GM23338 (cell line): ENCODE measurements at regions not wholly inside any gene's neighbourhood (a gene's known extent, or its start where the extent isn't known, plus 50 kb on each side); places are given as distances from the start of the nearest gene placed in this dataset.

Source experiments
- ATAC-seq: fragments of 200-7000 bp; cut with Tn5 transposase; 3 replicates; pipeline ENCODE4 v1.9.1; 2020
- DNase-seq: peaks from one replicate; pipeline ENCODE4 v3.0.0-alpha.2; 2015; ENCODE audit warnings: low spot score
- H2AFZ ChIP-seq: fragments of 200-600 bp; sonication (generic); 2 replicates; pipeline ENCODE4 v1.8.0; 2016; ENCODE audit warnings: antibody characterized with exemption, mild to moderate bottlenecking, moderate library complexity
- H3F3A ChIP-seq: fragments of 200-600 bp; sonication (generic); replicated peaks from 2 replicates; pipeline ENCODE4 v1.8.0; 2017; ENCODE audit warnings: antibody characterized with exemption, mixed run types, low read depth
- H3K27ac ChIP-seq: fragments of 200-600 bp; sonication (generic); 2 replicates; pipeline ENCODE4 v1.6.1; 2016; ENCODE audit warnings: low read depth
- H3K27me3 ChIP-seq: fragments of 200-600 bp; sonication (generic); 2 replicates; pipeline ENCODE4 v1.8.0; 2016; ENCODE audit warnings: mild to moderate bottlenecking, mixed run types, moderate library complexity; ENCODE audit not compliant: insufficient read depth
- H3K36me3 ChIP-seq: fragments of 200-600 bp; sonication (generic); 2 replicates; pipeline ENCODE4 v1.8.0; 2016; ENCODE audit warnings: mild to moderate bottlenecking; ENCODE audit not compliant: insufficient read depth
- H3K4me1 ChIP-seq: fragments of 200-600 bp; sonication (generic); 2 replicates; pipeline ENCODE4 v1.8.0; 2016; ENCODE audit warnings: mild to moderate bottlenecking, moderate library complexity; ENCODE audit not compliant: insufficient read depth
- H3K4me2 ChIP-seq: fragments of 200-600 bp; sonication (generic); 2 replicates; pipeline ENCODE4 v1.7.1; 2017; ENCODE audit warnings: mixed run types
- H3K4me3 ChIP-seq: fragments of 200-600 bp; sonication (generic); 2 replicates; pipeline ENCODE4 v1.6.1; 2016; ENCODE audit warnings: mixed run types
- H3K79me2 ChIP-seq: fragments of 200-600 bp; sonication (generic); replicated peaks from 2 replicates; pipeline ENCODE4 v1.8.0; 2017; ENCODE audit warnings: mild to moderate bottlenecking; ENCODE audit not compliant: insufficient read depth
- H3K9me2 ChIP-seq: fragments of 200-600 bp; sonication (generic); 2 replicates; pipeline ENCODE4 v1.8.0; 2017; ENCODE audit not compliant: insufficient read depth
- H4K20me1 ChIP-seq: fragments of 200-600 bp; sonication (generic); replicated peaks from 2 replicates; pipeline ENCODE4 v1.8.0; 2017; ENCODE audit warnings: mild to moderate bottlenecking; ENCODE audit not compliant: insufficient read depth
- H3K27ac Mint-ChIP-seq: 2 replicates; pipeline ENCODE4 v1.8.0; 2020; ENCODE audit warnings: inconsistent platforms, mild to moderate bottlenecking, moderate library complexity, mixed read lengths
- H3K27me3 Mint-ChIP-seq: 3 replicates; pipeline ENCODE4 v1.8.0; 2022; ENCODE audit warnings: low read depth, mild to moderate bottlenecking, moderate library complexity, mixed read lengths, inconsistent platforms; ENCODE audit not compliant: insufficient read depth, poor library complexity
- H3K36me3 Mint-ChIP-seq: 3 replicates; pipeline ENCODE4 v1.8.0; 2021; ENCODE audit warnings: low read depth, mild to moderate bottlenecking, inconsistent platforms, moderate library complexity, mixed read lengths
- H3K4me1 Mint-ChIP-seq: 3 replicates; pipeline ENCODE4 v1.8.0; 2020; ENCODE audit warnings: mild to moderate bottlenecking, inconsistent platforms, mixed read lengths
- H3K4me3 Mint-ChIP-seq: 3 replicates; pipeline ENCODE4 v1.8.0; 2021; ENCODE audit warnings: moderate library complexity, mild to moderate bottlenecking, inconsistent platforms, mixed read lengths
- H3K9me3 Mint-ChIP-seq: 3 replicates; pipeline ENCODE4 v1.8.0; 2020; ENCODE audit warnings: moderate library complexity, mild to moderate bottlenecking, inconsistent platforms, mixed read lengths
- CREB1 ChIP-seq: fragments of 250-450 bp; sonication (Bioruptor Pico); IDR thresholded peaks from 2 replicates; pipeline ENCODE4 v1.5.0; 2020; ENCODE audit warnings: low read depth, mild to moderate bottlenecking, moderate library complexity
- ETS1 ChIP-seq: IDR thresholded peaks from 2 replicates; pipeline ENCODE4 v1.6.1; 2016; ENCODE audit warnings: antibody characterized with exemption
- EZH2 ChIP-seq: fragments of 200-600 bp; sonication (generic); IDR thresholded peaks from one replicate; pipeline ENCODE4 v1.8.0; 2017; ENCODE audit warnings: antibody characterized with exemption, mild to moderate bottlenecking, low read depth; ENCODE audit not compliant: unreplicated experiment
- EZH2phosphoT487 ChIP-seq: fragments of 200-600 bp; sonication (generic); IDR thresholded peaks from one replicate; pipeline ENCODE4 v1.8.1; 2018; ENCODE audit warnings: antibody characterized with exemption; ENCODE audit not compliant: unreplicated experiment
- JUNB ChIP-seq: IDR thresholded peaks from one replicate; pipeline ENCODE4 v1.6.1; 2016; ENCODE audit warnings: antibody characterized with exemption; ENCODE audit not compliant: unreplicated experiment
- NANOG ChIP-seq: IDR thresholded peaks from 2 replicates; pipeline ENCODE4 v1.6.1; 2016; ENCODE audit warnings: antibody characterized with exemption, borderline replicate concordance
- STAT1 ChIP-seq: IDR thresholded peaks from one replicate; pipeline ENCODE4 v1.6.1; 2016; ENCODE audit warnings: antibody characterized with exemption; ENCODE audit not compliant: unreplicated experiment
- ZNF114 ChIP-seq: fragments of 250-450 bp; sonication (Bioruptor Pico); IDR thresholded peaks from 2 replicates; pipeline ENCODE4 v1.5.0; 2020; ENCODE audit warnings: mild to moderate bottlenecking, moderate library complexity
- ZNF331 ChIP-seq: fragments of 250-450 bp; sonication (Bioruptor Pico); IDR thresholded peaks from 2 replicates; pipeline ENCODE4 v1.5.0; 2020; ENCODE audit warnings: low read depth, mild to moderate bottlenecking, moderate library complexity
- TF ChIP-seq, protein P1 (sequence below): IDR thresholded peaks from one replicate; pipeline ENCODE4 v1.6.1; 2018; ENCODE audit warnings: antibody characterized with exemption; ENCODE audit not compliant: unreplicated experiment
- TF ChIP-seq, protein P2 (sequence below), 2 experiments: fragments of 200-600 bp in 1 of 2; sonication (generic) in 1 of 2; conservative IDR thresholded peaks; 2 replicates each; pipeline versions ENCODE4 v1.5.1 to v1.6.1; 2016 to 2017; ENCODE audit warnings: antibody characterized with exemption in 2 of 2, low read depth in 2 of 2, mild to moderate bottlenecking in 2 of 2, moderate library complexity in 1 of 2

DNA sequence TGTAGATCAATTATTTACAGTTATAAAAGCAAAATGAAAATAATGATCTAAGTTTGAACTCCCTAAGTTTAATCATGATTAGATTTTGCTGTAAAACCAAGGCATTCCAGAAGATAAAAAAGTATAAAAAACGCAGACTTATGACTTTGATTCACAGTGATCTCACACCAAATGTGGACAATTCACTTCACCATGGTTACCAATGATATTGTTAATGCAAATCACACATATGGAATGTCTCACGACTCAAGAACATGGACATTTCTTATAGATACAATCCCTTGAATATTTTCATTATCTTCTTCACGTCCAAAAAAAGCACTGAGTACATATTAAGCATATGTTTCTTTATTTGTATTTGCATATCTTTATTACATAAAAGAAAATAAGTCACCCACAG lies 1054.2 kb downstream of the NAALADL2 start:
- Histone ChIP-seq H3K9me2 (no peaks in the 10 kb centered on the region), H3K27ac (no peak overlapping the region), H3K4me3 (no peak overlapping the region), H3K4me1 (no peaks in the 10 kb centered on the region; the same call in 1 of the 2 replicates), H3K79me2 (no peaks in the 10 kb centered on the region), H3K27me3 (no peaks in the 10 kb centered on the region), H2AFZ (no peak overlapping the region), H3F3A (no peaks in the 10 kb centered on the region), H3K36me3 (peaks cover 3% of the 10 kb centered on the region; the same call in 1 of the 2 replicates), H4K20me1 (no peaks in the 10 kb centered on the region), H3K4me2 (no peak overlapping the region)
- H3K27ac Mint-ChIP-seq: no peak overlapping the region
- ATAC-seq (no peak), DNase-seq (no peak)
- peaks cover 8% of the 10 kb centered on the region for H3K9me3 Mint-ChIP-seq
- no peak overlapping the region for H3K4me3 Mint-ChIP-seq
- H3K4me1 Mint-ChIP-seq: no peaks in the 10 kb centered on the region
- H3K27me3 Mint-ChIP-seq: no peaks in the 10 kb centered on the region
- TF ChIP-seq ZNF114 (no peak), EZH2phosphoT487 (no peak), ZNF331 (CRISPR knock-in tag) (no peak), ETS1 (no peak), EZH2 (no peak), JUNB (no peak), NANOG (no peak), CREB1 (CRISPR knock-in tag) (no peak), STAT1 (no peak)
- TF ChIP-seq, protein P1, sequence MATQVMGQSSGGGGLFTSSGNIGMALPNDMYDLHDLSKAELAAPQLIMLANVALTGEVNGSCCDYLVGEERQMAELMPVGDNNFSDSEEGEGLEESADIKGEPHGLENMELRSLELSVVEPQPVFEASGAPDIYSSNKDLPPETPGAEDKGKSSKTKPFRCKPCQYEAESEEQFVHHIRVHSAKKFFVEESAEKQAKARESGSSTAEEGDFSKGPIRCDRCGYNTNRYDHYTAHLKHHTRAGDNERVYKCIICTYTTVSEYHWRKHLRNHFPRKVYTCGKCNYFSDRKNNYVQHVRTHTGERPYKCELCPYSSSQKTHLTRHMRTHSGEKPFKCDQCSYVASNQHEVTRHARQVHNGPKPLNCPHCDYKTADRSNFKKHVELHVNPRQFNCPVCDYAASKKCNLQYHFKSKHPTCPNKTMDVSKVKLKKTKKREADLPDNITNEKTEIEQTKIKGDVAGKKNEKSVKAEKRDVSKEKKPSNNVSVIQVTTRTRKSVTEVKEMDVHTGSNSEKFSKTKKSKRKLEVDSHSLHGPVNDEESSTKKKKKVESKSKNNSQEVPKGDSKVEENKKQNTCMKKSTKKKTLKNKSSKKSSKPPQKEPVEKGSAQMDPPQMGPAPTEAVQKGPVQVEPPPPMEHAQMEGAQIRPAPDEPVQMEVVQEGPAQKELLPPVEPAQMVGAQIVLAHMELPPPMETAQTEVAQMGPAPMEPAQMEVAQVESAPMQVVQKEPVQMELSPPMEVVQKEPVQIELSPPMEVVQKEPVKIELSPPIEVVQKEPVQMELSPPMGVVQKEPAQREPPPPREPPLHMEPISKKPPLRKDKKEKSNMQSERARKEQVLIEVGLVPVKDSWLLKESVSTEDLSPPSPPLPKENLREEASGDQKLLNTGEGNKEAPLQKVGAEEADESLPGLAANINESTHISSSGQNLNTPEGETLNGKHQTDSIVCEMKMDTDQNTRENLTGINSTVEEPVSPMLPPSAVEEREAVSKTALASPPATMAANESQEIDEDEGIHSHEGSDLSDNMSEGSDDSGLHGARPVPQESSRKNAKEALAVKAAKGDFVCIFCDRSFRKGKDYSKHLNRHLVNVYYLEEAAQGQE: no peak
- peaks cover 5% of the 10 kb centered on the region; the same call in 2 of the 3 replicates for H3K36me3 Mint-ChIP-seq

DNA sequence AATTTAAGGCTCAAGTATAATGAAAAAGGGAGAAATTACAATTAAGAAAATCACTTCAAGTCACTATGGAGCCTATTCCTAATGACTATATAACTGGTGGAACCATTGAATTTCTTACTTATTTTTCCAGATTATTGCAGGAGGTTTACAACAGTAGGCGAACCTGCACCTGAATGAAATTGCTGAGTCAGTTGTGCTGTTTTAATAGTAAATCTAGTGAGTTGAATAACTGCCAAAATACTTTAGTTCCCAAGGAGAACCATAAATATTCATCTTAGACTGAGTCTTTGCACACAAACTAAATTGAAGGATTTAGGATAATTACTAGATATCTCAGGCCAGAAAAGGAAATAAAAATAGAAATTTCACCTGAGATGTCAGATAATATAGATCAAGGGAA lies 1052.8 kb downstream of the NAALADL2 start:
- no peaks in the 10 kb centered on the region for H3K9me2 ChIP-seq
- H3K4me3 Mint-ChIP-seq: no peak overlapping the region
- DNase-seq (no peak), ATAC-seq (no peak)
- H3K27me3 Mint-ChIP-seq: no peaks in the 10 kb centered on the region
- H3K9me3 Mint-ChIP-seq: peaks cover 10% of the 10 kb centered on the region; the same call in 2 of the 3 replicates
- no peaks in the 10 kb centered on the region; the same call in 1 of the 2 replicates for H3K4me1 ChIP-seq
- H3K79me2 ChIP-seq: no peaks in the 10 kb centered on the region
- no peak overlapping the region for H2AFZ ChIP-seq
- H3K36me3 Mint-ChIP-seq: peaks cover 2% of the 10 kb centered on the region; the same call in 1 of the 3 replicates
- no peak overlapping the region for H3K27ac Mint-ChIP-seq
- no peaks in the 10 kb centered on the region for H3K4me1 Mint-ChIP-seq
- no peak overlapping the region for H3K27ac ChIP-seq
- no peaks in the 10 kb centered on the region for H4K20me1 ChIP-seq
- peaks cover 3% of the 10 kb centered on the region; the same call in 1 of the 2 replicates for H3K36me3 ChIP-seq
- no peak overlapping the region for H3K4me3 ChIP-seq
- no peaks in the 10 kb centered on the region for H3F3A ChIP-seq
- H3K4me2 ChIP-seq: no peak overlapping the region
- H3K27me3 ChIP-seq: no peaks in the 10 kb centered on the region
- TF ChIP-seq EZH2 (no peak), NANOG (no peak), ZNF114 (no peak), CREB1 (CRISPR knock-in tag) (no peak), STAT1 (no peak), JUNB (no peak), ETS1 (no peak)
- TF ChIP-seq, protein P2, sequence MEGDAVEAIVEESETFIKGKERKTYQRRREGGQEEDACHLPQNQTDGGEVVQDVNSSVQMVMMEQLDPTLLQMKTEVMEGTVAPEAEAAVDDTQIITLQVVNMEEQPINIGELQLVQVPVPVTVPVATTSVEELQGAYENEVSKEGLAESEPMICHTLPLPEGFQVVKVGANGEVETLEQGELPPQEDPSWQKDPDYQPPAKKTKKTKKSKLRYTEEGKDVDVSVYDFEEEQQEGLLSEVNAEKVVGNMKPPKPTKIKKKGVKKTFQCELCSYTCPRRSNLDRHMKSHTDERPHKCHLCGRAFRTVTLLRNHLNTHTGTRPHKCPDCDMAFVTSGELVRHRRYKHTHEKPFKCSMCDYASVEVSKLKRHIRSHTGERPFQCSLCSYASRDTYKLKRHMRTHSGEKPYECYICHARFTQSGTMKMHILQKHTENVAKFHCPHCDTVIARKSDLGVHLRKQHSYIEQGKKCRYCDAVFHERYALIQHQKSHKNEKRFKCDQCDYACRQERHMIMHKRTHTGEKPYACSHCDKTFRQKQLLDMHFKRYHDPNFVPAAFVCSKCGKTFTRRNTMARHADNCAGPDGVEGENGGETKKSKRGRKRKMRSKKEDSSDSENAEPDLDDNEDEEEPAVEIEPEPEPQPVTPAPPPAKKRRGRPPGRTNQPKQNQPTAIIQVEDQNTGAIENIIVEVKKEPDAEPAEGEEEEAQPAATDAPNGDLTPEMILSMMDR (conservative IDR thresholded peaks at IDR 0.05; ENCODE audit: low read depth in 2 of 2): no peak
- TF ChIP-seq, protein P1: no peak
